IMR-90 (cell line): ENCODE measurements at regions not wholly inside any gene's neighbourhood (a gene's known extent, or its start where the extent isn't known, plus 50 kb on each side); places are given as distances from the start of the nearest gene placed in this dataset.

Experiments
- ATAC-seq: fragments of 200-7000 bp; cut with Tn5 transposase; 2 replicates; pipeline ENCODE4 v1.9.1; 2020; ENCODE audit warnings: low read depth, mild to moderate bottlenecking, moderate library complexity
- BruUV-seq: library from RNA; stranded (reverse); fragments of 400-500 nt; replicated peaks from 2 replicates; lab custom pipeline; 2021; lab: Mats Ljungman, UMichigan
- CTCF ChIA-PET: fragments of 300-600 bp; formaldehyde crosslinking; extraction: SDS; loops from one replicate; lab custom pipeline; 2021; ENCODE audit warnings: antibody characterized with exemption; lab: Yijun Ruan, JAX
- POLR2A ChIA-PET: fragments of 300-600 bp; sonication (Branson Sonifier 250); formaldehyde crosslinking; loops from one replicate; lab custom pipeline; 2022; ENCODE audit warnings: antibody characterized with exemption; ENCODE audit not compliant: unreplicated experiment; lab: Charles Lee
- DNase-seq: peaks from one replicate; pipeline ENCODE4 v3.0.0; 2013
- H2AFZ ChIP-seq: replicated peaks from 2 replicates; pipeline ENCODE3; 2013; ENCODE audit warnings: low read length, mild to moderate bottlenecking; ENCODE audit not compliant: poor library complexity
- H2AK5ac ChIP-seq: 2 replicates; pipeline ENCODE4 v1.6.1; 2013; ENCODE audit warnings: low read depth, low read length, inconsistent platforms
- H2AK9ac ChIP-seq: replicated peaks from 2 replicates; pipeline ENCODE3; 2013; ENCODE audit warnings: mild to moderate bottlenecking, low read depth, low read length, moderate library complexity; ENCODE audit not compliant: poor library complexity
- H2BK120ac ChIP-seq: 2 replicates; pipeline ENCODE4 v1.6.1; 2013; ENCODE audit warnings: low read depth, low read length, inconsistent platforms
- H2BK15ac ChIP-seq: 3 replicates; pipeline ENCODE4 v1.6.1; 2013; ENCODE audit warnings: low read depth, low read length, inconsistent platforms
- H2BK20ac ChIP-seq: 2 replicates; pipeline ENCODE4 v1.6.1; 2013; ENCODE audit warnings: low read depth, mild to moderate bottlenecking, inconsistent platforms, low read length, moderate library complexity
- H2BK5ac ChIP-seq: 2 replicates; pipeline ENCODE4 v1.6.1; 2013; ENCODE audit warnings: mild to moderate bottlenecking, low read depth, low read length, inconsistent platforms; ENCODE audit not compliant: poor library complexity, severe bottlenecking
- H3K14ac ChIP-seq: replicated peaks from 2 replicates; pipeline ENCODE4 v1.6.1; 2013; ENCODE audit warnings: low read depth, low read length, inconsistent platforms
- H3K18ac ChIP-seq: 2 replicates; pipeline ENCODE4 v1.6.1; 2013; ENCODE audit warnings: low read depth, low read length, control low read depth
- H3K23ac ChIP-seq: 2 replicates; pipeline ENCODE4 v1.6.1; 2013; ENCODE audit warnings: low read depth, low read length, inconsistent platforms
- H3K27ac ChIP-seq: 2 replicates; pipeline ENCODE4 v1.5.1; 2013; ENCODE audit warnings: mild to moderate bottlenecking, control low read depth, low read length; ENCODE audit not compliant: insufficient read depth
- H3K27me3 ChIP-seq: 2 replicates; pipeline ENCODE4 v1.6.1; 2013; ENCODE audit warnings: low read length; ENCODE audit not compliant: control insufficient read depth, insufficient read depth
- H3K36me3 ChIP-seq: 2 replicates; pipeline ENCODE4 v1.6.1; 2013; ENCODE audit warnings: low read length, mixed read lengths; ENCODE audit not compliant: control insufficient read depth, insufficient read depth
- H3K4ac ChIP-seq: 2 replicates; pipeline ENCODE4 v1.6.1; 2013; ENCODE audit warnings: low read depth, low read length, inconsistent platforms
- H3K4me1 ChIP-seq: 2 replicates; pipeline ENCODE4 v1.6.1; 2013; ENCODE audit warnings: low read length, mixed read lengths; ENCODE audit not compliant: control insufficient read depth, insufficient read depth
- H3K4me2 ChIP-seq: 2 replicates; pipeline ENCODE4 v1.6.1; 2013; ENCODE audit warnings: low read depth, mild to moderate bottlenecking, control low read depth, low read length, moderate library complexity
- H3K4me3 ChIP-seq: 2 replicates; pipeline ENCODE4 v1.5.1; 2013; ENCODE audit warnings: low read depth, mild to moderate bottlenecking, control low read depth, low read length, moderate library complexity; ENCODE audit not compliant: insufficient read depth
- H3K56ac ChIP-seq: 2 replicates; pipeline ENCODE4 v1.6.1; 2013; ENCODE audit warnings: low read length, inconsistent platforms; ENCODE audit not compliant: insufficient read depth; ENCODE audit errors: extremely low read depth
- H3K79me1 ChIP-seq, 2 experiments: 2 replicates each; pipeline ENCODE4 v1.6.1; 2013; ENCODE audit warnings: low read length in 2 of 2, inconsistent platforms in 1 of 2, low read depth in 1 of 2
- H3K9ac ChIP-seq: 2 replicates; pipeline ENCODE4 v1.6.1; 2013; ENCODE audit warnings: low read depth, low read length, control low read depth
- H3K9me1 ChIP-seq: 2 replicates; pipeline ENCODE4 v1.6.1; 2013; ENCODE audit warnings: low read length, inconsistent platforms; ENCODE audit not compliant: insufficient read depth
- H3K9me3 ChIP-seq: 2 replicates; pipeline ENCODE4 v1.6.1; 2013; ENCODE audit warnings: low read length; ENCODE audit not compliant: control insufficient read depth, insufficient read depth
- H4K20me1 ChIP-seq: 2 replicates; pipeline ENCODE4 v1.6.1; 2013; ENCODE audit warnings: low read length, inconsistent platforms; ENCODE audit not compliant: insufficient read depth
- H4K5ac ChIP-seq: 2 replicates; pipeline ENCODE4 v1.6.1; 2013; ENCODE audit warnings: mild to moderate bottlenecking, low read depth, low read length, control low read depth
- H4K8ac ChIP-seq, 2 experiments: 2 replicates each; pipeline ENCODE4 v1.6.1; 2013; ENCODE audit warnings: low read depth in 2 of 2, low read length in 2 of 2, control low read depth in 1 of 2, inconsistent platforms in 1 of 2
- H4K91ac ChIP-seq: 2 replicates; pipeline ENCODE4 v1.6.1; 2013; ENCODE audit warnings: low read depth, low read length, inconsistent platforms; ENCODE audit not compliant: insufficient read depth
- CHD1 ChIP-seq: IDR thresholded peaks from 2 replicates; pipeline ENCODE4 v1.6.1; 2012; ENCODE audit warnings: low read depth, low read length, improper control_type of control experiment
- FOS ChIP-seq: fragments of 150-350 bp; IDR thresholded peaks from 2 replicates; pipeline ENCODE4 v1.6.1; 2016; ENCODE audit warnings: low read depth, low read length
- MAFK ChIP-seq: IDR thresholded peaks from 2 replicates; pipeline ENCODE4 v1.6.1; 2012; ENCODE audit warnings: low read depth, low read length, improper control_type of control experiment
- WGBS, 2 experiments: methylation state at CpG; one replicate each; pipeline versions ENCODE4 v1.1.5 to v1.1.7; 2013; ENCODE audit warnings: missing lambda C conversion rate in 2 of 2; ENCODE audit not compliant: insufficient read length in 1 of 2; ENCODE audit errors: extremely low coverage in 2 of 2; 5-methylcytosine and 5-hydroxymethylcytosine counted together
- dilution Hi-C: fragments of 300-500 bp; cut with HindIII; formaldehyde crosslinking; loops from one replicate; pipeline ENCODE4 v1.14.3; 2018; ENCODE audit warnings: low sequenced_read_pairs; ENCODE audit not compliant: unreplicated experiment
- in situ Hi-C: fragments of 300-500 bp; cut with MboI; formaldehyde crosslinking; loops from 3 replicates; pipeline ENCODE4 v1.14.3; 2019; ENCODE audit warnings: low sequenced_read_pairs, inconsistent platforms, mixed read lengths
- intact Hi-C: fragments of 100-400 bp; cut with micrococcal nuclease; formaldehyde crosslinking; loops from 2 replicates; pipeline ENCODE4 v1.10.0; 2022

GRCh38 chr18:9043581-9043980, 58.9 kb upstream of the NDUFV2 start:
- WGBS, 2 experiments = 80% methylated on average over 1 of the region's 1 CpG; no CpG with 5 or more reads in 1 of the 2 experiments
- H3K9me3 ChIP-seq = no peaks in the 10 kb centered on the region
- no peak overlapping the region for H3K56ac ChIP-seq
- no TSS peak for BruUV-seq
- no peaks in the 10 kb centered on the region; the same call in 1 of the 2 replicates for H3K4me1 ChIP-seq
- H3K14ac ChIP-seq = no peak overlapping the region
- H2BK5ac ChIP-seq = no peak overlapping the region
- H2AK9ac ChIP-seq = no peak overlapping the region
- dilution Hi-C loops (no loop called here), in situ Hi-C loops (no loop called here), intact Hi-C loops (no loop called here)
- no peak overlapping the region for H3K4me2 ChIP-seq
- DNase-seq (no peak), ATAC-seq (no peak)
- no peak overlapping the region for H2AK5ac ChIP-seq
- no peak overlapping the region for H2BK15ac ChIP-seq
- no peak overlapping the region for H2AFZ ChIP-seq
- CTCF ChIA-PET = no interaction called here
- H4K20me1 ChIP-seq = no peaks in the 10 kb centered on the region
- H2BK120ac ChIP-seq = no peak overlapping the region
- H4K5ac ChIP-seq = no peak overlapping the region
- no peak overlapping the region for H3K4ac ChIP-seq
- H4K8ac ChIP-seq = no peak overlapping the region
- no peak overlapping the region for H2BK20ac ChIP-seq
- peaks cover 2% of the 10 kb centered on the region; the same call in 1 of the 2 replicates for H3K9me1 ChIP-seq
- H3K79me1 ChIP-seq = no peaks in the 10 kb centered on the region
- H3K4me3 ChIP-seq = no peak overlapping the region
- H3K9ac ChIP-seq = no peak overlapping the region
- H4K91ac ChIP-seq = no peak overlapping the region
- no peak overlapping the region for H3K23ac ChIP-seq
- no peaks in the 10 kb centered on the region for H3K36me3 ChIP-seq
- TF ChIP-seq CHD1 = no peak
- peak; percentile 51; the same call in 1 of the 2 replicates for TF ChIP-seq MAFK
- no peak for TF ChIP-seq FOS
- H3K27ac ChIP-seq = no peak overlapping the region
- H3K18ac ChIP-seq = no peak overlapping the region
- H3K27me3 ChIP-seq = no peaks in the 10 kb centered on the region
- POLR2A ChIA-PET = no interaction called here
